Muscle layer of duodenum (tissue), 2 donors: ENCODE measurements at regions not wholly inside any gene's neighbourhood (a gene's known extent, or its start where the extent isn't known, plus 50 kb on each side); places are given as distances from the start of the nearest gene placed in this dataset.
"Not testable (repeated sequence)": the region's sequence is repeated elsewhere in the genome, so short reads cannot be mapped to it uniquely, and the experiment has no call there.

ENCODE experiments used
- H3K27ac ChIP-seq: one replicate; pipeline ENCODE4 v1.7.0; 2013; ENCODE audit warnings: mild to moderate bottlenecking, low read length
- H3K27me3 ChIP-seq: one replicate; pipeline ENCODE4 v1.7.0; 2013; ENCODE audit warnings: low read depth, mild to moderate bottlenecking, control low read depth, low read length
- H3K36me3 ChIP-seq, 2 donors: one replicate each; pipeline ENCODE4 v1.7.0; 2013; ENCODE audit warnings: low read length in 2 of 2, control low read depth in 1 of 2, mild to moderate bottlenecking in 1 of 2; ENCODE audit not compliant: insufficient read depth in 2 of 2, control insufficient read depth in 1 of 2
- H3K4me1 ChIP-seq, 2 donors: one replicate each; pipeline ENCODE4 v1.7.0; 2013; ENCODE audit warnings: low read length in 2 of 2, mild to moderate bottlenecking in 2 of 2, control low read depth in 1 of 2, moderate library complexity in 1 of 2; ENCODE audit not compliant: insufficient read depth in 2 of 2, control insufficient read depth in 1 of 2
- H3K4me3 ChIP-seq, 2 donors: one replicate each; pipeline ENCODE4 v1.7.0; 2013; ENCODE audit warnings: low read length in 2 of 2, low read depth in 1 of 2, mild to moderate bottlenecking in 1 of 2
- H3K9me3 ChIP-seq, 2 donors: one replicate each; pipeline ENCODE4 v1.7.0; 2013; ENCODE audit warnings: low read length in 2 of 2, control low read depth in 1 of 2, mild to moderate bottlenecking in 1 of 2; ENCODE audit not compliant: control insufficient read depth in 1 of 2
- donor health status: healthy.

DNA sequence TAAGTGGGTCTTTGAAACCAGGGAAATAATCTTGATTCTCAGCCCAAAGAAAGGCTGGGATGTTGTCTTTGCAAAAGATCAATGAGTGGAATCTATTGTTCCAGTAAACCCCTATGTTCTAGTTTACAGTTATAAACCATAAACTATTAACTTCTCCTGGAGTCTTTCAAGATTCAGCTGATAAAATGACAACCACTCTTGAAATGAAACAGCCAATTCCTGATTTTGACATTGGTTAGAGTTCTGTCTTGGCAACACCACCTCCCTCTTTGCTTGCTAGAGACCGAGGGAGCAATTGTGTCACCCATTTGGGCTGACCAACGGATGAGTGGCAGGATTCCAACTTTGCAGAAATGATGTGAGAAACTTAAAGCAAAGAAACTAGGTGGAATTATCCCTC is 746.9 kb downstream of the SLC4A3 start:
- no peaks in the 10 kb centered on the region for H3K9me3 ChIP-seq
- no peak overlapping the region for H3K4me3 ChIP-seq
- no peaks in the 10 kb centered on the region for H3K36me3 ChIP-seq
- H3K27me3 ChIP-seq, result no peaks in the 10 kb centered on the region
- no peak overlapping the region for H3K27ac ChIP-seq
- H3K4me1 ChIP-seq, result no peaks in the 10 kb centered on the region

DNA sequence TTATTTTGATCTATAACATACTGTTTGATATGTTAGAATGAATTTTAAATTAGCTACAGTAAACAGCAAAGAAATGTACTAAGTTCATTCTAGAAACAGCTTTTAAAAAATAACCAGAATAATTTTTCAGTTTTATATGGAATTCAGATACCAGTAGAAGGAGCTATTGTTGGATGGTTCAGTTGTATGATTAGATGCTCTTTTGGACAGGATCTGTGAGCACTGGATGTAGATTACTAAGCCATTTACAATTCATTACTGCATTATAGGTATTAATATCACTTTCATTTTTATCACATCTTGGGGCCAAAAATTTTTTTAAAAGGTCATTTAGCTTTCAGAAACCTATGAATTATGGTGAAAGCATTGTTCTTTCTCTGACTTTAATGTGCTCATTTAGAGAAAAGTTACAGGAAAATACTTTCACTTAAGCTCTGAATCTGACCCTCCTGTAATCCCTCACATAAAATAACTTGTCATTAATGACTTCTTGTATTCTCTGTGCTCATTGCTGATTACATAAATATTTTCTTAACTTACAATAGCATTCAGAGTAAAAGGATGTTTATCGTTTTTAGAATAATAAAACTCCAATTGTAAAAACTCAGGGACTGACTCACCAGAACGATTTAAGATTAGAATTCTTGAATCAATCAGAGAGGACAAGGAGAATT is 750.2 kb downstream of the SLC4A3 start:
- no peak overlapping the region for H3K27ac ChIP-seq
- H3K4me3 ChIP-seq, result no peak overlapping the region
- no peaks in the 10 kb centered on the region for H3K27me3 ChIP-seq
- no peaks in the 10 kb centered on the region for H3K9me3 ChIP-seq
- no peaks in the 10 kb centered on the region for H3K36me3 ChIP-seq
- no peaks in the 10 kb centered on the region for H3K4me1 ChIP-seq

DNA sequence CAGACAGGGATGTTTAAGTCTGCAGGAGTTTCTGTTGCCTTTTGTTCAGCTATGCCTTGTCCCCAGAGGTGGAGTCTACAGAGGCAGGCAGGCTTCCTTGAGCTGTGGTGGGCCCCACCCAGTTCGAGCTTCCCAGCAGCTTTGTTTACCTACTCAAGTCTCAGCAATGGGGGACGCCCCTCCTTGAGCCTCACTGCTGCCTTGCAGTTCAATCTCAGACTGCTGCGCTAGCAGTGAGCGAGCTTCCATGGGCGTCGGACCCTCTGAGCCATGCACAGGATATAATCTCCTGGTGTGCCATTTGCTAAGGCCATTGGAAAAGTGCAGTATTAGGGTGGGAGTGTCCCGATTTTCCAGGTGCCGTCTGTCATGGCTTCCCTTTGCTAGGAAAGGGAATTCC is 760.3 kb downstream of the SLC4A3 start:
- not testable (repeated sequence) for H3K4me3 ChIP-seq

DNA sequence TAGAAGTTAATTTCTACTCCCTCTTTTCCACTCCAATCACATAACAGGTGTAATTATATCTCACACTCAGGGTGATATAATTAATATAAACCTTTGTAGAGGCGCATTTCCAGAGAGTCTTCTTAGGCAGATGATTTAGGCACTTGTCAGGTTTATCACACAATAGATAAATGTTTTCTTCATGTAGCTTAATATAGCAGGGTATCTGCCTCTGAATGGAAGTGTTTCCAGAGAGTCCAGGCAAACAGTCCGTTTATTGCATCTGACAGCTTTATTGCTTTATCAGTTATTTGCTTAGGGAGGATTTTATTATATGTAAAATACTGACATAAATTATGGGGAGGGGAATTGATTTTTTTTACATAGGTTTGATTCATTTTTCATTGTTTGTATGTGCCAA is 766.3 kb downstream of the SLC4A3 start:
- Histone ChIP-seq H3K4me3 (no peak overlapping the region), H3K9me3 (no peaks in the 10 kb centered on the region), H3K4me1 (no peaks in the 10 kb centered on the region), H3K27me3 (no peaks in the 10 kb centered on the region), H3K27ac (no peak overlapping the region), H3K36me3 (no peaks in the 10 kb centered on the region)

More for the DNA sequence above, 760.3 kb downstream of the SLC4A3 start:
- not testable (repeated sequence) for H3K36me3 ChIP-seq, H3K27ac ChIP-seq, H3K4me1 ChIP-seq, H3K27me3 ChIP-seq
- peaks cover 0 to 13% of the 10 kb centered on the region in 2 donors for H3K9me3 ChIP-seq

DNA sequence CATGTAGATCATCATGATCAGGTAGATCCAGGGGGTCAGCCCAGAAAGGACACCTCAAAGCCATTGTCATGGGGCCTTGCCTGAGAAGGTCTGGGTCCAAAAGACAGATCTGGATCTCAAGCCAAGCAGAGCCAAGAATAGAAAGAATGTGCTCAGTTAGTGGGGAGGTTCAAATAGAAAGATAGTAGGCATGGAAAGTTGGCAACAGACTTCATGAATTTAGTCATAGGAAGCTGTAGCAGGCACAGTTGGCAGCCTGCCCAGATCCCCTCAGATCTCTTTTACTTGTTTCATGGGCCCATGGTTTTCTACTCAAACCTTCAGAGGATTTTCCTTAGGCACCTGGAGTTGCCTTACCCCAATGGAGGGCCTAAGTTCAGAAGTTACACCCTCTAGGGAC is 767.0 kb downstream of the SLC4A3 start:
- Histone ChIP-seq H3K4me1 (no peaks in the 10 kb centered on the region), H3K27me3 (no peaks in the 10 kb centered on the region), H3K4me3 (no peak overlapping the region), H3K36me3 (no peaks in the 10 kb centered on the region), H3K27ac (no peak overlapping the region), H3K9me3 (no peaks in the 10 kb centered on the region)

DNA sequence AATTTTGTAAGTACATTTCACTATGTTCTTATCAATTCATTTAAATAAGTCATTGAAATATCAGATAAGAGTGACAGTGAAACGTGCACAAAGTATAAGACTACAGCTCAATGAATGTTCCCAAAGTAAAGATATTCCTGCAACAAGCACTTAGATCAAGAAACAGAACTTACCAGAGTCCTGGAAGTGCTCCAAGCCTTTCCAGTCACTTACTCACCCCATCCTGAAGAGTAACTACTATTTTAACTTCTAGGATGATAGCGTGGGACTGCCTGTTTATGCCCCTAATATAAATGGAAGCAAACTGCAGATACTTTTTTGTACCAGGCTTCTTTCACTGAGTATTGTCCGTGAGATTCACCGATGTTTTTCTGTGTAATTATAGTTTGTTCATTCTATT is 768.9 kb downstream of the SLC4A3 start:
- Histone ChIP-seq H3K4me1 (no peaks in the 10 kb centered on the region), H3K36me3 (no peaks in the 10 kb centered on the region), H3K27me3 (no peaks in the 10 kb centered on the region), H3K9me3 (no peaks in the 10 kb centered on the region), H3K27ac (no peak overlapping the region), H3K4me3 (no peak overlapping the region)

DNA sequence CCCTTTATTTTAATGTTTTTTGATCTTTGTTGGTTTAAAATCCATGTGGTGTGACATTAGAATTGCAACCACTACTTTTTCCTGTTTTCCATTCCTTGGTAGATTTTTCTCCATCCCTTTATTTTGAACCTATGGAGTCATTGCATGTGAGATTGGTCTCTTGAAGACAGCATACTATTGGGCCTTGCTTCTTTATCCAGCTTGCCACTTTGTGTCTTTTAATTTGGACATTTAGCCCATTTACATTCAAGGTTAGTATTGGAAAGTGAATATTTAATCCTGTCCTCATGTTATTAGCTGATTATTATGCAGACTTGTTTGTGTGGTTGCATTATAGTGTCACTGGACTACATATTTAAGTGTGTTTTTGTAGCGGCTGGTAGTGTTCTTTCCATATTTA is 782.9 kb downstream of the SLC4A3 start:
- Histone ChIP-seq H3K27me3 (no peaks in the 10 kb centered on the region), H3K4me1 (no peaks in the 10 kb centered on the region), H3K4me3 (no peak overlapping the region), H3K27ac (no peak overlapping the region), H3K9me3 (peaks cover 10 to 24% of the 10 kb centered on the region in 2 donors), H3K36me3 (no peaks in the 10 kb centered on the region)

DNA sequence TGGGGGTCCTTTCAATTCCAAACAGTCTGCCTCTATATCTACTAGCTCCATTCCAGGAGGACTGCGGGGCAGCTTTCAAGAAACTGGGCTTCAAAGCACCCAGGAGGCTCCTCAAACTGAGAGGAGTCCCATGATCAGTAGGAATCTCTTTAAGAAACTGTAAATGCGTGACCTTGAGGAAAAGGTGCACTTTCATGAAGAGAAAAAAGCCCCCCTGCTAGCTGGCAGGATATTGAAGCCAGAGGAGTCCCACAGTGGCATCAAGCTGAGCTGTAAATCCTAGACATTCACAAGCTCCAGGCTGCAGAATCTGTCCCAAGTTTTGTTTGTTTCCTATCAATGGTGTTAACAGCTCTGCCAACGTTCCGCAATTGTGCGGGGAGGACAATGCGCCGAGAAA is 790.1 kb downstream of the SLC4A3 start:
- Histone ChIP-seq H3K36me3 (no peaks in the 10 kb centered on the region), H3K4me1 (no peaks in the 10 kb centered on the region), H3K27me3 (no peaks in the 10 kb centered on the region), H3K27ac (no peak overlapping the region), H3K4me3 (no peak overlapping the region), H3K9me3 (no peaks in the 10 kb centered on the region)

DNA sequence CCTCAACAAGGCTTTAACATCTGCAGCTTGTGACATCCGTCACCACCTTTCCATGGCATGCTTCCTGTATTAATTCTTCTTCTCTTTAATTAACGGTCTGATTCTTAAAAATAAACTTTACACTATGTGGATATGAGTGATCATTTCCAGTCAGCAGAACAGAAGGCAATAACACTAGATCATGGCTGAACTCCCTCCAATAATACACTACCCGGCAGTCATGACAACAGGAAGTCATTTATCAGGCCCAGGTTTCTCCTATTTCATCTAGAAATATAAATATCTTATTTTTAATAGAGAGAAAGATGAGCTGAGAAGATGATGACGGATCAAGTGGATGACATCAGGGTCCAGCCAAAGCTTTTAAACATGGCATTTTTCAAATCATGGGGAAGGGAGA is 792.2 kb downstream of the SLC4A3 start:
- Histone ChIP-seq H3K4me1 (no peaks in the 10 kb centered on the region), H3K27ac (no peak overlapping the region), H3K9me3 (peaks cover 0 to 3% of the 10 kb centered on the region in 2 donors), H3K4me3 (no peak overlapping the region), H3K36me3 (no peaks in the 10 kb centered on the region), H3K27me3 (no peaks in the 10 kb centered on the region)

DNA sequence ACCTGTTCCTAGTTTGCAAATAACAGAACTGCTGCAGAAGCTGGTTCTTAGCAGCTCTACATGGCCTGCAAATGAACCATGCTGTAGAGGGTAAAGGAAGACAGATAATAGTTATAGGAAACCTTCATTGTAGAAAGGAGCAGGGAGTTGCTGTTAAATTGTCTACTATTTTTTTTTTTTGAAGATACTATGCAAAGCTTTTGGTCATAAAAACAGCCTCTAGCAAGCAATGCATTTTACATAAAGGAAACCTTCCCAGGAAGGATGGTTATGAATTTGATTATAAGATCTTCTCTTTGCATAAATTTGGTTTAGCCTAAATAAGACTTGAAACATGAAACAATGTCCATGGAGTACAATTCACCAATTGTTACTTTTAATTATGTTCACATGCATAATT is 793.4 kb downstream of the SLC4A3 start:
- H3K27ac ChIP-seq, result no peak overlapping the region
- no peaks in the 10 kb centered on the region for H3K36me3 ChIP-seq
- peaks cover 0 to 3% of the 10 kb centered on the region in 2 donors for H3K9me3 ChIP-seq
- H3K4me3 ChIP-seq, result no peak overlapping the region
- no peaks in the 10 kb centered on the region for H3K4me1 ChIP-seq
- no peaks in the 10 kb centered on the region for H3K27me3 ChIP-seq

DNA sequence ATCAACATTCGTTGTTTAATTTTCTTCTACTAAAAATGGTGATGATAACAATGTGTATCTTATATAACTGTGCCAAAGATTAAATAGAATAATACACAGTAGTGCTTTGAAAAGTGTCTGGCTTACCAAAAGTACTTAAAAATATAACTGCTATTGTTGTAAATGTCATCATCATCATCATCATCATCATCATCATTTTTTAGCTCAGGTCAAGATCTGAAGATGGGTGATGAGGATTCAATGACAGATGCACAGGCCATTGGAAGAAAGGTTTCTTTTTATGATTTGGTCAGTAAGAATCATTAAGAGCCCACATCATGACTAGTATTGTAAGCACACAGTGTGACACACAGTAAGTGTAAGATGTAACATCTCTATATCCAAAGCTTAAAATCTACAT is 795.2 kb downstream of the SLC4A3 start:
- Histone ChIP-seq H3K36me3 (no peaks in the 10 kb centered on the region), H3K9me3 (peaks cover 0 to 3% of the 10 kb centered on the region in 2 donors), H3K4me3 (no peak overlapping the region), H3K27ac (no peak overlapping the region), H3K27me3 (no peaks in the 10 kb centered on the region), H3K4me1 (no peaks in the 10 kb centered on the region)

DNA sequence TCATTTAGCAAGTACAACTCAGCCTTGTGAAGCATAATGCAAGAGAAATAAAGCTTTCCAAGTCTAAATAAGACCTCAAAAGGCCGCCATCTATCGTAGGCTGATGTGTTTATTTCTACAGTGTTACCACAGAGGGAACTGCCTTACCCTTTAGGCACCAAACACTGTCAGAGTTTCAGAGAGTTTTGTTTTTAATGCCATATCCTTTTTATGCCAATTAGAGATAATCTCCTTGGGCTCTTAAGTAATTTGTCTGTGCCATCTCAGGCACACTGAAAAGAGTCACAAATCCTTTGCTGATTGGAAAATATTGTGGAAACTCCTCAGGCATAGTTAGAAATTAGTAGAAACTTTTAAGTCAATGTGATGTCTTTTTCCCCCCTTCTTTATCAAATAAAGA is 797.1 kb downstream of the SLC4A3 start:
- Histone ChIP-seq H3K36me3 (no peaks in the 10 kb centered on the region), H3K4me1 (no peaks in the 10 kb centered on the region), H3K27me3 (no peaks in the 10 kb centered on the region), H3K4me3 (no peak overlapping the region), H3K27ac (no peak overlapping the region), H3K9me3 (peaks cover 0 to 3% of the 10 kb centered on the region in 2 donors)
